HCT116 (cell line): ENCODE measurements at regions not wholly inside any gene's neighbourhood (a gene's known extent, or its start where the extent isn't known, plus 50 kb on each side); places are given as distances from the start of the nearest gene placed in this dataset.

Experiments
- ATAC-seq: fragments of 200-7000 bp; cut with Tn5 transposase; 2 replicates; pipeline ENCODE4 v1.9.1; 2020; ENCODE audit warnings: mild to moderate bottlenecking, moderate library complexity
- BruUV-seq: library from RNA; stranded (reverse); fragments of 400-500 nt; replicated peaks from 2 replicates; lab custom pipeline; 2021; lab: Mats Ljungman, UMichigan
- CTCF ChIA-PET: fragments of 300-600 bp; sonication (Branson Sonifier 250); formaldehyde crosslinking; loops from one replicate; lab custom pipeline; 2021; ENCODE audit warnings: antibody characterized with exemption; lab: Charles Lee
- POLR2A ChIA-PET: fragments of 300-600, 350-600 bp; sonication (Branson Sonifier 250); formaldehyde crosslinking; loops from one replicate; lab custom pipeline; 2021; ENCODE audit warnings: antibody characterized with exemption; lab: Charles Lee
- RAD21 ChIA-PET, 2 experiments: fragments of 300-600 bp; sonication (Branson Sonifier 250); formaldehyde crosslinking; loops; one replicate each; lab custom pipeline; 2023; ENCODE audit warnings: low total read pairs in 2 of 2; ENCODE audit not compliant: uncharacterized antibody in 2 of 2, unreplicated experiment in 2 of 2, low non-redundant PET in 1 of 2; lab: Charles Lee
- DNase-seq: peaks from one replicate; pipeline ENCODE4 v3.0.0-alpha.2; 2010; ENCODE audit warnings: low read depth, low spot score
- H2AFZ ChIP-seq: fragments of 200-600 bp; shearing (Covaris generic), sonication (generic); 2 replicates; pipeline ENCODE4 v1.6.1; 2017; ENCODE audit warnings: low read depth, mixed run types, mixed read lengths, antibody characterized with exemption, low read length; ENCODE audit not compliant: poor library complexity, severe bottlenecking
- H3K27ac ChIP-seq: 2 replicates; pipeline ENCODE4 v1.5.1; 2012; ENCODE audit warnings: low read depth, low read length
- H3K27me3 ChIP-seq: fragments of 200-600 bp; sonication (generic); 2 replicates; pipeline ENCODE4 v1.6.1; 2016; ENCODE audit warnings: mixed run types, low read length, mixed read lengths; ENCODE audit not compliant: insufficient read depth
- H3K36me3 ChIP-seq, 2 experiments: fragments of 200-500 bp in 1 of 2; fragments of 200-600 bp in 1 of 2; sonication (Bioruptor generic) in 1 of 2; sonication (generic) in 1 of 2; 2 replicates each; pipeline versions ENCODE4 v1.5.1 to v1.6.1; 2014 to 2016; ENCODE audit warnings: low read length in 2 of 2, inconsistent platforms in 1 of 2, mixed read lengths in 1 of 2, mixed run types in 1 of 2; ENCODE audit not compliant: insufficient read depth in 2 of 2, control insufficient read depth in 1 of 2
- H3K4me1 ChIP-seq, 2 experiments: fragments of 200-600 bp in 1 of 2; sonication (generic) in 1 of 2; 2 replicates each; pipeline versions ENCODE4 v1.5.1 to v1.6.1; 2012 to 2017; ENCODE audit warnings: low read length in 2 of 2, inconsistent platforms in 1 of 2, mild to moderate bottlenecking in 1 of 2, mixed read lengths in 1 of 2, mixed run types in 1 of 2, moderate library complexity in 1 of 2; ENCODE audit not compliant: insufficient read depth in 2 of 2, control insufficient read depth in 1 of 2
- H3K4me2 ChIP-seq: fragments of 200-600 bp; sonication (generic); 2 replicates; pipeline ENCODE4 v1.6.1; 2017; ENCODE audit warnings: mixed run types, low read length, mixed read lengths
- H3K4me3 ChIP-seq, 2 experiments: fragments of 200-600 bp in 1 of 2; sonication (generic) in 1 of 2; replicated peaks in 1 of 2; 2 replicates each; pipeline ENCODE4 v1.5.1; 2011 to 2016; ENCODE audit warnings: low read length in 2 of 2, control low read depth in 1 of 2, low read depth in 1 of 2, mild to moderate bottlenecking in 1 of 2, mixed read lengths in 1 of 2, mixed run types in 1 of 2
- H3K79me2 ChIP-seq: fragments of 200-600 bp; sonication (generic); 2 replicates; pipeline ENCODE4 v1.6.1; 2017; ENCODE audit warnings: mild to moderate bottlenecking, mixed run types, low read length, moderate library complexity, mixed read lengths; ENCODE audit not compliant: insufficient read depth
- H3K9ac ChIP-seq: fragments of 200-600 bp; sonication (generic); 2 replicates; pipeline ENCODE4 v1.6.1; 2016; ENCODE audit warnings: low read length, mixed read lengths
- H3K9me2 ChIP-seq: fragments of 200-600 bp; sonication (generic), shearing (Covaris generic); 2 replicates; pipeline ENCODE4 v1.6.1; 2017; ENCODE audit warnings: mixed run types, mild to moderate bottlenecking, moderate library complexity; ENCODE audit not compliant: insufficient read depth
- H3K9me3 ChIP-seq, 2 experiments: fragments of 200-500 bp in 1 of 2; fragments of 200-600 bp in 1 of 2; sonication (Bioruptor generic) in 1 of 2; sonication (generic) in 1 of 2; 2 replicates each; pipeline ENCODE4 v1.6.1; 2014 to 2017; ENCODE audit warnings: low read length in 2 of 2, mixed read lengths in 2 of 2, inconsistent platforms in 1 of 2, low read depth in 1 of 2, mild to moderate bottlenecking in 1 of 2, mixed run types in 1 of 2, moderate library complexity in 1 of 2; ENCODE audit not compliant: control insufficient read depth in 1 of 2, insufficient read depth in 1 of 2
- H4K20me1 ChIP-seq: fragments of 200-600 bp; sonication (generic), shearing (Covaris generic); 2 replicates; pipeline ENCODE4 v1.6.1; 2017; ENCODE audit warnings: mixed run types, mild to moderate bottlenecking, moderate library complexity; ENCODE audit not compliant: insufficient read depth
- CBX3 ChIP-seq: IDR thresholded peaks from 2 replicates; pipeline ENCODE4 v1.6.1; 2012; ENCODE audit warnings: low read depth
- CEBPB ChIP-seq: IDR thresholded peaks from 2 replicates; pipeline ENCODE4 v1.6.1; 2012; ENCODE audit warnings: low read depth
- CTCF ChIP-seq, 3 experiments: fragments of 200-600 bp in 1 of 3; sonication (generic) in 1 of 3; IDR thresholded peaks in 2 of 3; conservative IDR thresholded peaks in 1 of 3; 2 replicates each; pipeline ENCODE4 v1.5.1; 2012 to 2017; ENCODE audit warnings: low read depth in 2 of 3, low read length in 2 of 3, antibody characterized with exemption in 1 of 3, borderline replicate concordance in 1 of 3, control low read depth in 1 of 3, mild to moderate bottlenecking in 1 of 3, mixed read lengths in 1 of 3, mixed run types in 1 of 3, moderate library complexity in 1 of 3; ENCODE audit not compliant: insufficient read depth in 1 of 3
- EGR1 ChIP-seq: IDR thresholded peaks from 2 replicates; pipeline ENCODE4 v1.6.1; 2012; ENCODE audit warnings: low read depth
- ELF1 ChIP-seq: IDR thresholded peaks from 2 replicates; pipeline ENCODE4 v1.6.1; 2012; ENCODE audit warnings: low read depth, borderline replicate concordance
- EZH2 ChIP-seq: fragments of 200-600 bp; sonication (generic); IDR thresholded peaks from 2 replicates; pipeline ENCODE4 v1.6.1; 2017; ENCODE audit warnings: antibody characterized with exemption, mixed run types
- EZH2phosphoT487 ChIP-seq: fragments of 200-600 bp; IDR thresholded peaks from 2 replicates; pipeline ENCODE4 v1.6.1; 2018; ENCODE audit warnings: antibody characterized with exemption, borderline replicate concordance
- FOSL1 ChIP-seq: IDR thresholded peaks from 2 replicates; pipeline ENCODE4 v1.6.1; 2012; ENCODE audit warnings: low read depth
- MAX ChIP-seq: IDR thresholded peaks from 2 replicates; pipeline ENCODE4 v1.6.1; 2012
- POLR2A ChIP-seq: IDR thresholded peaks from 2 replicates; pipeline ENCODE4 v1.7.0; 2011; ENCODE audit warnings: borderline replicate concordance; ENCODE audit not compliant: insufficient read depth, insufficient read length; ENCODE audit errors: extremely low read depth
- POLR2AphosphoS5 ChIP-seq: IDR thresholded peaks from 2 replicates; pipeline ENCODE4 v1.6.1; 2011; ENCODE audit warnings: mild to moderate bottlenecking, low read depth, low read length, moderate library complexity
- RAD21 ChIP-seq: IDR thresholded peaks from 2 replicates; pipeline ENCODE4 v1.6.1; 2012; ENCODE audit warnings: low read depth, mild to moderate bottlenecking
- SIN3A ChIP-seq: IDR thresholded peaks from 2 replicates; pipeline ENCODE4 v1.6.1; 2012; ENCODE audit warnings: low read depth
- SP1 ChIP-seq: IDR thresholded peaks from 2 replicates; pipeline ENCODE4 v1.6.1; 2012; ENCODE audit warnings: low read depth
- SRF ChIP-seq: IDR thresholded peaks from 2 replicates; pipeline ENCODE4 v1.6.1; 2012; ENCODE audit warnings: low read depth
- TCF7L2 ChIP-seq: IDR thresholded peaks from 2 replicates; pipeline ENCODE4 v1.7.0; 2011; ENCODE audit warnings: borderline replicate concordance, inconsistent platforms; ENCODE audit not compliant: insufficient read depth, insufficient read length; ENCODE audit errors: extremely low read depth
- YY1 ChIP-seq: IDR thresholded peaks from 2 replicates; pipeline ENCODE4 v1.6.1; 2011; ENCODE audit warnings: low read length, low read depth, moderate library complexity, mild to moderate bottlenecking; ENCODE audit not compliant: insufficient replicate concordance; ENCODE audit errors: extremely low read depth
- ZFX ChIP-seq: fragments of 450-650 bp; IDR thresholded peaks from 2 replicates; pipeline ENCODE4 v1.6.1; 2017
- ZNF274 ChIP-seq: fragments of 200-500 bp; sonication (Bioruptor generic); IDR thresholded peaks from 2 replicates; pipeline ENCODE4 v1.6.1; 2014; ENCODE audit warnings: mild to moderate bottlenecking, low read depth, low read length, inconsistent platforms
- intact Hi-C: fragments of 100-400 bp; cut with micrococcal nuclease; formaldehyde crosslinking; loops from 2 replicates; pipeline ENCODE4 v1.10.0; 2022
- TF ChIP-seq, protein P1 (sequence below): IDR thresholded peaks from 2 replicates; pipeline ENCODE4 v1.6.1; 2011; ENCODE audit warnings: mild to moderate bottlenecking, low read length, moderate library complexity; ENCODE audit not compliant: insufficient replicate concordance; ENCODE audit errors: extremely low read depth

- TF ChIP-seq TCF7L2 (no peak), EZH2 (no peak), ELF1 (no peak), CTCF (IDR thresholded peaks at IDR 0.05 in 2 of 3, conservative IDR thresholded peaks at IDR 0.05 in 1 of 3; ENCODE audit: borderline replicate concordance in 1 of 3, insufficient read depth in 1 of 3, low read depth in 2 of 3, low read length in 2 of 3) (no peak), CEBPB (no peak), EGR1 (no peak), RAD21 (no peak), CBX3 (no peak), MAX (no peak), SRF (no peak)
Measured at GRCh38 chr3:68162644-68163043, 508.2 kb upstream of the SUCLG2 start (continued).

- Histone ChIP-seq H2AFZ (no peak overlapping the region), H3K9me3 (no peaks in the 10 kb centered on the region; a peak in 2 of 4 replicates), H3K79me2 (no peaks in the 10 kb centered on the region), H3K9ac (no peak overlapping the region), H3K4me3 (no peak overlapping the region), H3K36me3 (no peaks in the 10 kb centered on the region), H4K20me1 (no peaks in the 10 kb centered on the region), H3K9me2 (no peaks in the 10 kb centered on the region), H3K27me3 (no peaks in the 10 kb centered on the region), H3K4me1 (no peaks in the 10 kb centered on the region), H3K27ac (no peak overlapping the region), H3K4me2 (no peak overlapping the region)
- ChIA-PET POLR2A (no interaction called here), CTCF (no interaction called here), RAD21 (no interaction called here)
- DNase-seq (no peak), ATAC-seq (no peak)
- BruUV-seq: no TSS peak
- intact Hi-C loops: no loop called here
- TF ChIP-seq EZH2phosphoT487 (no peak), SIN3A (no peak), SP1 (no peak), TCF7L2 (no peak), ZFX (no peak), EGR1 (no peak), CEBPB (no peak), POLR2A (no peak), POLR2AphosphoS5 (no peak), YY1 (no peak), CTCF (IDR thresholded peaks at IDR 0.05 in 2 of 3, conservative IDR thresholded peaks at IDR 0.05 in 1 of 3; ENCODE audit: borderline replicate concordance in 1 of 3, insufficient read depth in 1 of 3, low read depth in 2 of 3, low read length in 2 of 3) (no peak), ZNF274 (no peak), FOSL1 (no peak), CBX3 (no peak), RAD21 (no peak), EZH2 (no peak), ELF1 (no peak)
- TF ChIP-seq, protein P1, sequence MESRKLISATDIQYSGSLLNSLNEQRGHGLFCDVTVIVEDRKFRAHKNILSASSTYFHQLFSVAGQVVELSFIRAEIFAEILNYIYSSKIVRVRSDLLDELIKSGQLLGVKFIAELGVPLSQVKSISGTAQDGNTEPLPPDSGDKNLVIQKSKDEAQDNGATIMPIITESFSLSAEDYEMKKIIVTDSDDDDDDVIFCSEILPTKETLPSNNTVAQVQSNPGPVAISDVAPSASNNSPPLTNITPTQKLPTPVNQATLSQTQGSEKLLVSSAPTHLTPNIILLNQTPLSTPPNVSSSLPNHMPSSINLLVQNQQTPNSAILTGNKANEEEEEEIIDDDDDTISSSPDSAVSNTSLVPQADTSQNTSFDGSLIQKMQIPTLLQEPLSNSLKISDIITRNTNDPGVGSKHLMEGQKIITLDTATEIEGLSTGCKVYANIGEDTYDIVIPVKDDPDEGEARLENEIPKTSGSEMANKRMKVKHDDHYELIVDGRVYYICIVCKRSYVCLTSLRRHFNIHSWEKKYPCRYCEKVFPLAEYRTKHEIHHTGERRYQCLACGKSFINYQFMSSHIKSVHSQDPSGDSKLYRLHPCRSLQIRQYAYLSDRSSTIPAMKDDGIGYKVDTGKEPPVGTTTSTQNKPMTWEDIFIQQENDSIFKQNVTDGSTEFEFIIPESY: no peak
Measured at GRCh38 chr3:68151359-68151758, 496.9 kb upstream of the SUCLG2 start.
